ENCODE measurements at regions not wholly inside any gene's neighbourhood (a gene's known extent, or its start where the extent isn't known, plus 50 kb on each side); places are given as distances from the start of the nearest gene placed in this dataset.

GRCh38 chr19:28981518-28981917, 231.4 kb downstream of the UQCRFS1 start:
- no peak for TF ChIP-seq EZH2 (IDR thresholded peaks at IDR 0.05; ENCODE audit: borderline replicate concordance, low read depth, low read length, poor library complexity, severe bottlenecking)
- TF ChIP-seq CTCF (conservative IDR thresholded peaks at IDR 0.05; ENCODE audit: low read depth, low read length): no peak
